ENCODE measurements at regions not wholly inside any gene's neighbourhood (a gene's known extent, or its start where the extent isn't known, plus 50 kb on each side); places are given as distances from the start of the nearest gene placed in this dataset.

GRCh38 chr4:179871726-179872125 is 2371.5 kb upstream of the TENM3 start:
- ATAC-seq (ENCODE audit: low read depth) (no peak), DNase-seq (ENCODE audit: low spot score) (no peak)
- Histone ChIP-seq H3K4me1 (ENCODE audit: insufficient read depth, poor library complexity, severe bottlenecking) (no peaks in the 10 kb centered on the region), H3K36me3 (ENCODE audit: low read depth) (no peaks in the 10 kb centered on the region), H3K27ac (ENCODE audit: poor library complexity, severe bottlenecking) (no peak overlapping the region), H3K27me3 (ENCODE audit: insufficient read depth, poor library complexity, severe bottlenecking) (no peaks in the 10 kb centered on the region), H3K4me3 (ENCODE audit: severe bottlenecking) (no peak overlapping the region), H3K9me3 (ENCODE audit: severe bottlenecking) (no peaks in the 10 kb centered on the region)
- TF ChIP-seq, protein P1, sequence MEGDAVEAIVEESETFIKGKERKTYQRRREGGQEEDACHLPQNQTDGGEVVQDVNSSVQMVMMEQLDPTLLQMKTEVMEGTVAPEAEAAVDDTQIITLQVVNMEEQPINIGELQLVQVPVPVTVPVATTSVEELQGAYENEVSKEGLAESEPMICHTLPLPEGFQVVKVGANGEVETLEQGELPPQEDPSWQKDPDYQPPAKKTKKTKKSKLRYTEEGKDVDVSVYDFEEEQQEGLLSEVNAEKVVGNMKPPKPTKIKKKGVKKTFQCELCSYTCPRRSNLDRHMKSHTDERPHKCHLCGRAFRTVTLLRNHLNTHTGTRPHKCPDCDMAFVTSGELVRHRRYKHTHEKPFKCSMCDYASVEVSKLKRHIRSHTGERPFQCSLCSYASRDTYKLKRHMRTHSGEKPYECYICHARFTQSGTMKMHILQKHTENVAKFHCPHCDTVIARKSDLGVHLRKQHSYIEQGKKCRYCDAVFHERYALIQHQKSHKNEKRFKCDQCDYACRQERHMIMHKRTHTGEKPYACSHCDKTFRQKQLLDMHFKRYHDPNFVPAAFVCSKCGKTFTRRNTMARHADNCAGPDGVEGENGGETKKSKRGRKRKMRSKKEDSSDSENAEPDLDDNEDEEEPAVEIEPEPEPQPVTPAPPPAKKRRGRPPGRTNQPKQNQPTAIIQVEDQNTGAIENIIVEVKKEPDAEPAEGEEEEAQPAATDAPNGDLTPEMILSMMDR (IDR thresholded peaks at IDR 0.05; ENCODE audit: poor library complexity, severe bottlenecking): no peak

GRCh38 chr4:179872755-179873154 is 2370.4 kb upstream of the TENM3 start:
- TF ChIP-seq, protein P1 (IDR thresholded peaks at IDR 0.05; ENCODE audit: poor library complexity, severe bottlenecking): no peak
- no peaks in the 10 kb centered on the region for H3K4me1 ChIP-seq (ENCODE audit: insufficient read depth, poor library complexity, severe bottlenecking)
- H3K27ac ChIP-seq (ENCODE audit: poor library complexity, severe bottlenecking): no peak overlapping the region
- H3K9me3 ChIP-seq (ENCODE audit: severe bottlenecking): no peaks in the 10 kb centered on the region
- no peaks in the 10 kb centered on the region for H3K36me3 ChIP-seq (ENCODE audit: low read depth)
- no peaks in the 10 kb centered on the region for H3K27me3 ChIP-seq (ENCODE audit: insufficient read depth, poor library complexity, severe bottlenecking)
- ATAC-seq (ENCODE audit: low read depth) (no peak), DNase-seq (ENCODE audit: low spot score) (no peak)
- no peak overlapping the region for H3K4me3 ChIP-seq (ENCODE audit: severe bottlenecking)

GRCh38 chr4:179880756-179881155 is 2362.4 kb upstream of the TENM3 start:
- H3K4me3 ChIP-seq (ENCODE audit: severe bottlenecking): no peak overlapping the region
- no peaks in the 10 kb centered on the region for H3K4me1 ChIP-seq (ENCODE audit: insufficient read depth, poor library complexity, severe bottlenecking)
- TF ChIP-seq, protein P1 (IDR thresholded peaks at IDR 0.05; ENCODE audit: poor library complexity, severe bottlenecking): no peak
- H3K27me3 ChIP-seq (ENCODE audit: insufficient read depth, poor library complexity, severe bottlenecking): no peaks in the 10 kb centered on the region
- DNase-seq (ENCODE audit: low spot score): no peak
- no peak for ATAC-seq (ENCODE audit: low read depth)
- H3K36me3 ChIP-seq (ENCODE audit: low read depth): no peaks in the 10 kb centered on the region
- H3K9me3 ChIP-seq (ENCODE audit: severe bottlenecking): no peaks in the 10 kb centered on the region
- H3K27ac ChIP-seq (ENCODE audit: poor library complexity, severe bottlenecking): no peak overlapping the region

- Histone ChIP-seq H3K36me3 (ENCODE audit: low read depth) (no peaks in the 10 kb centered on the region), H3K27me3 (ENCODE audit: insufficient read depth, poor library complexity, severe bottlenecking) (no peaks in the 10 kb centered on the region), H3K9me3 (ENCODE audit: severe bottlenecking) (no peaks in the 10 kb centered on the region), H3K4me3 (ENCODE audit: severe bottlenecking) (no peak overlapping the region), H3K4me1 (ENCODE audit: insufficient read depth, poor library complexity, severe bottlenecking) (no peaks in the 10 kb centered on the region), H3K27ac (ENCODE audit: poor library complexity, severe bottlenecking) (no peak overlapping the region)
- DNase-seq (ENCODE audit: low spot score) (no peak), ATAC-seq (ENCODE audit: low read depth) (no peak)
- TF ChIP-seq, protein P1 (IDR thresholded peaks at IDR 0.05; ENCODE audit: poor library complexity, severe bottlenecking): no peak
These were observed 2349.0 kb upstream of the TENM3 start for GRCh38 chr4:179894066-179894778.

DNA sequence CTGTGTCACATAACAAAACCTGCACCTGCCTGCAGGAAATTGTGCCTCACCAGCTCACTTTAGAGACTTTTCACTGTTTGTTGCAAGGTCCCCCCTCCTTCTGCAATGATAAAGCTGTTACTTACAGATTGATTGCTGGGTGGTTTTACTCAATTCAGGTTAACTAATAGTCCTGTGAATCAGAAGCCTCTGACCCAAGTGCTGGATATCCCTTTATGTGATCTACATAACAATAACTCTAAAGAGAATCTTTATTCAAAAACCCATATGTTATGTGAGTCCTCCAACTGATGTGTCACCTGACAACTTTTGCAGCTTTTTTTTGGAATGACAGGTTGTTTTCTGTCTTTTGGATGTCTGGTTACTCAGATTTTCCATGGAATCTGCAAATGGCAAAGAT is 2323.6 kb upstream of the TENM3 start:
- TF ChIP-seq, protein P1 (IDR thresholded peaks at IDR 0.05; ENCODE audit: poor library complexity, severe bottlenecking): no peak
- Histone ChIP-seq H3K4me3 (ENCODE audit: severe bottlenecking) (no peak overlapping the region), H3K27ac (ENCODE audit: poor library complexity, severe bottlenecking) (no peak overlapping the region), H3K9me3 (ENCODE audit: severe bottlenecking) (peaks cover 2% of the 10 kb centered on the region), H3K27me3 (ENCODE audit: insufficient read depth, poor library complexity, severe bottlenecking) (no peaks in the 10 kb centered on the region), H3K4me1 (ENCODE audit: insufficient read depth, poor library complexity, severe bottlenecking) (no peaks in the 10 kb centered on the region), H3K36me3 (ENCODE audit: low read depth) (no peaks in the 10 kb centered on the region)
- DNase-seq (ENCODE audit: low spot score): no peak
- no peak for ATAC-seq (ENCODE audit: low read depth)

Measured in RWPE2 (cell line).